GM21526 (cell line): ENCODE measurements at regions not wholly inside any gene's neighbourhood (a gene's known extent, or its start where the extent isn't known, plus 50 kb on each side); places are given as distances from the start of the nearest gene placed in this dataset.
"Not testable (repeated sequence)": the region's sequence is repeated elsewhere in the genome, so short reads cannot be mapped to it uniquely, and the experiment has no call there.

ENCODE experiments used
- ATAC-seq: cut with Tn5 transposase; IDR thresholded peaks from one replicate; pipeline ENCODE4 v1.9.1; 2021; ENCODE audit warnings: moderate library complexity; ENCODE audit not compliant: unreplicated experiment, low FRiP score

GRCh38 chr10:36042135-36042534 is 400.0 kb upstream of the FZD8 start:
- no peak for ATAC-seq

GRCh38 chr10:36038316-36038955 is 396.3 kb upstream of the FZD8 start:
- ATAC-seq = no peak

GRCh38 chr10:36036137-36036536 is 394.0 kb upstream of the FZD8 start:
- no peak for ATAC-seq

GRCh38 chr10:36033808-36034207 is 391.7 kb upstream of the FZD8 start:
- ATAC-seq = no peak

- no peak for ATAC-seq
These were observed 388.4 kb upstream of the FZD8 start for GRCh38 chr10:36030516-36030915.

- no peak for ATAC-seq
These were observed 384.7 kb upstream of the FZD8 start for GRCh38 chr10:36026656-36027390.

- ATAC-seq = no peak
These were observed 384.0 kb upstream of the FZD8 start for GRCh38 chr10:36026081-36026480.

- no peak for ATAC-seq
These were observed 381.8 kb upstream of the FZD8 start for GRCh38 chr10:36023939-36024338.

- no peak for ATAC-seq
These were observed 379.0 kb upstream of the FZD8 start for GRCh38 chr10:36021096-36021495.

GRCh38 chr10:36019749-36020148 is 377.7 kb upstream of the FZD8 start:
- no peak for ATAC-seq

- ATAC-seq = no peak
These were observed 376.9 kb upstream of the FZD8 start for GRCh38 chr10:36018996-36019395.

GRCh38 chr10:36017137-36017536 is 375.0 kb upstream of the FZD8 start:
- ATAC-seq = no peak

- ATAC-seq = no peak
These were observed 365.3 kb upstream of the FZD8 start for GRCh38 chr10:36007369-36007768.

- no peak for ATAC-seq
These were observed 361.6 kb upstream of the FZD8 start for GRCh38 chr10:36003688-36004087.

- no peak for ATAC-seq
These were observed 361.0 kb upstream of the FZD8 start for GRCh38 chr10:36003031-36003600.

- ATAC-seq = no peak
These were observed 360.3 kb upstream of the FZD8 start for GRCh38 chr10:36002445-36002844.

- not testable (repeated sequence) for ATAC-seq
These were observed 358.7 kb upstream of the FZD8 start for GRCh38 chr10:36000754-36001153.

- ATAC-seq = no peak
These were observed 355.9 kb upstream of the FZD8 start for GRCh38 chr10:35998026-35998425.

GRCh38 chr10:35995485-35995884 is 353.4 kb upstream of the FZD8 start:
- no peak for ATAC-seq

GRCh38 chr10:35993591-35994515 is 351.8 kb upstream of the FZD8 start:
- no peak for ATAC-seq

GRCh38 chr10:35992107-35992506 is 350.0 kb upstream of the FZD8 start:
- no peak for ATAC-seq
